Ovary (tissue), 7 donors: ENCODE measurements at regions not wholly inside any gene's neighbourhood (a gene's known extent, or its start where the extent isn't known, plus 50 kb on each side); places are given as distances from the start of the nearest gene placed in this dataset.

Experiments
- DNase-seq, 5 donors: peaks; one replicate each; pipeline ENCODE4 v3.0.0-alpha.2; 2019 to 2020
- H3K27ac ChIP-seq, 2 donors: fragments of 200-600 bp; one replicate each; pipeline versions ENCODE4 v1.5.1 to v1.8.0; 2019 to 2022
- H3K27me3 ChIP-seq: fragments of 200-600 bp; one replicate; pipeline ENCODE4 v1.8.0; 2022
- H3K36me3 ChIP-seq: fragments of 200-600 bp; sonication (generic); one replicate; pipeline ENCODE4 v1.5.1; 2019
- H3K4me1 ChIP-seq: one replicate; pipeline ENCODE4 v1.8.1; 2013; ENCODE audit warnings: mild to moderate bottlenecking, moderate library complexity; ENCODE audit not compliant: insufficient read depth
- H3K4me3 ChIP-seq: fragments of 200-600 bp; sonication (generic); one replicate; pipeline ENCODE4 v1.5.1; 2017
- H3K9me3 ChIP-seq, 2 donors: fragments of 200-600 bp in 1 of 2; sonication (generic) in 1 of 2; one replicate each; pipeline versions ENCODE4 v1.5.1 to v1.8.1; 2013 to 2019; ENCODE audit warnings: mild to moderate bottlenecking in 1 of 2, moderate library complexity in 1 of 2
- CTCF ChIP-seq, 3 donors: fragments of 450-650 bp in 2 of 3; fragments of 200-600 bp in 1 of 3; IDR thresholded peaks; one replicate each; pipeline versions ENCODE4 v1.5.1 to v1.8.0; 2016 to 2022; ENCODE audit warnings: antibody characterized with exemption in 3 of 3, mild to moderate bottlenecking in 1 of 3
- EP300 ChIP-seq: sonication (generic); formaldehyde crosslinking; IDR thresholded peaks from one replicate; pipeline ENCODE4 v1.6.1; 2017; ENCODE audit warnings: antibody characterized with exemption
- POLR2A ChIP-seq: fragments of 450-650 bp; IDR thresholded peaks from one replicate; pipeline ENCODE4 v1.6.1; 2017; ENCODE audit warnings: antibody characterized with exemption, mild to moderate bottlenecking, moderate library complexity
- WGBS, 3 donors: extraction: QIAGEN DNeasy Blood & Tissue Kit in 1 of 3; methylation state at CpG; one replicate each; pipeline versions ENCODE4 v1.1.5 to v1.1.7; 2013 to 2017; 5-methylcytosine and 5-hydroxymethylcytosine counted together
- intact Hi-C, 4 donors: fragments of 100-400 bp; cut with DNase I; formaldehyde crosslinking; loops; one replicate each; pipeline versions ENCODE4 v1.11.0 to v1.15.1; 2022 to 2023
- donor health status: DM: no; HTN: no; CAD: no; lungs with moderate emphysema.
- donor health status: DM: no; HTN: no; CAD: no.
- donor health status: Bipolar disorder and iron deficiency.
- donor health status: DM: no; HTN: no; CAD: no.
- donor health status: DM: yes; HTN: yes; CAD: no.

- no peaks in the 10 kb centered on the region for H3K27me3 ChIP-seq
- TF ChIP-seq CTCF (IDR thresholded peaks at IDR 0.05) (no peak), EP300 (no peak), POLR2A (no peak)
- no peak overlapping the region for H3K4me3 ChIP-seq
- WGBS, 3 donors = 91 to 94% (median 93%) methylated on average over 15 of the region's 15 CpGs
- H3K9me3 ChIP-seq = no peaks in the 10 kb centered on the region
- intact Hi-C loops = no loop called here
- no peaks in the 10 kb centered on the region for H3K36me3 ChIP-seq
- H3K27ac ChIP-seq = no peak overlapping the region
- peaks cover 4% of the 10 kb centered on the region for H3K4me1 ChIP-seq
- no peak for DNase-seq
Observed at GRCh38 chr11:116603728-116604323, 169.0 kb downstream of the BUD13 start.

- Histone ChIP-seq H3K36me3 (no peaks in the 10 kb centered on the region), H3K27ac (no peak overlapping the region), H3K4me1 (peaks cover 4% of the 10 kb centered on the region), H3K4me3 (no peak overlapping the region), H3K27me3 (no peaks in the 10 kb centered on the region), H3K9me3 (no peaks in the 10 kb centered on the region)
- 0 to 4% (median 3%) methylated on average over 3 of the region's 3 CpGs for WGBS, 3 donors
- intact Hi-C loops = no loop called here
- no peak for DNase-seq
- TF ChIP-seq EP300 (no peak), POLR2A (no peak), CTCF (IDR thresholded peaks at IDR 0.05) (no peak)
Observed at GRCh38 chr11:116602637-116602942, 170.2 kb downstream of the BUD13 start.

DNA sequence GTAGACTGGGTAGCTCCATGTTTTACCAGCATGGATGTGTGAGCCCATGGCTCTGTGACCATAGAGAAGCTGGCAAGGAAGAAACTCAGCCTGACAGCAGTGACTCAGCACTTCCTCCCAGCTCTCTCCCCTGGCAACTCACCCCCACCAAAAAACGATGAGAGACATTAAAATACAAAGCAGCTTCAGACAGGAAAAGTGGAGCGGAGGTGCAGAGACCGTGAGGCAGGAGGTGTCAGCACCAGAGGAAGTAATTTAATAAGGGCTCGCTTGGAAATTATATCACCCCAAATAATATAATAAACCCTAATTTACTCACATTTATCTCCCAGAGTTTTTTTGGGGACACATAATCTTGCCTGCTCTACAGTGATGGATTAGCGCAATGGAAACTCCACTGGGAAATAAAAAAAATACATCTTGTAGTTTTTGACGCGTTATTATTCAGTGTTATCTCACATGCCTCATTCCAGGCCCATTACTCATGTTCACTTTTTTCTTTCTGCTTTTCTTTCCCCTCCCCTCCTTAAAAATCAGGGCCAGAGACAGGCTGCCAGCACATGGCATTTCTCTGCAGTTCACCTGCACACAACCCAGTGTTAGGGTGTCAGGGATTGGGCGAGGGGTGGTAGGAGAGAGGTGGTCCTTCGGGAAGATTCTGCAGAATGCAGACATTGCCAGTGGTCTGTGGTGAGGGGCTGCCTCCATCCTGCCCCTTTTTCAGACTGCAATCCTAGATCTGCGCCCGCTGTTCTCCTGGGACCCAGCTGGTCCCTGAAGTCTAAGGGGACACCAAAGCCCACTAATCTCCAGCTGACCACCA, 170.8 kb downstream of the BUD13 start:
- H3K4me3 ChIP-seq = no peak overlapping the region
- 15 to 20% (median 19%) methylated on average over 11 of the region's 11 CpGs for WGBS, 3 donors
- TF ChIP-seq POLR2A (no peak), EP300 (no peak), CTCF (IDR thresholded peaks at IDR 0.05) (no peak)
- no peaks in the 10 kb centered on the region for H3K36me3 ChIP-seq
- H3K27ac ChIP-seq = no peak overlapping the region
- peak in 1 of 5 donors; percentile 35 for DNase-seq
- intact Hi-C loops = no loop called here
- no peaks in the 10 kb centered on the region for H3K27me3 ChIP-seq
- peaks cover 4% of the 10 kb centered on the region for H3K4me1 ChIP-seq
- H3K9me3 ChIP-seq = no peaks in the 10 kb centered on the region

DNA sequence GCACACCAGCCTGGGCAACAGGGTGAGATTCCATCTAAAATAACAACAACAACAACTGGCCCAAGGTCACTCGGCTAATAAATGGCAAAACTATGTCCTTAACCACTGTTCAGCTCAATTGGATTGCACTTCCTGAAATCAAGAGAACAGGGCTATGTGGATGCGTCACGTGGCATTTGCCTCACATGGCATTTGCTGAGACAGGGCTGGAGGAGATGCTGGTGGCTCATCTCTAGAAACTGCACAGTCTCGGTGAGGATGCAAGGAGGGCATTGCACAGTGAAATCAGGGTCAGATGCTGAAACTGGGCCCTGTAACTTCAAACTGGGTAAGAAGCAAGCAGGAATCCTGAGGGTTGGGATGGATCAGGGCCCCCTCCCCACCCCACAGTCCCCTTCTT, 171.9 kb downstream of the BUD13 start:
- no peak overlapping the region for H3K27ac ChIP-seq
- H3K27me3 ChIP-seq = no peaks in the 10 kb centered on the region
- intact Hi-C loops = no loop called here
- no peak for DNase-seq
- no peaks in the 10 kb centered on the region for H3K36me3 ChIP-seq
- H3K4me3 ChIP-seq = no peak overlapping the region
- no peaks in the 10 kb centered on the region for H3K9me3 ChIP-seq
- TF ChIP-seq CTCF (IDR thresholded peaks at IDR 0.05) = no peak
- no peak for TF ChIP-seq EP300
- no peak for TF ChIP-seq POLR2A
- H3K4me1 ChIP-seq = peaks cover 4% of the 10 kb centered on the region
- 75 to 83% (median 81%) methylated on average over 4 of the region's 4 CpGs for WGBS, 3 donors
